ENCODE measurements at regions not wholly inside any gene's neighbourhood (a gene's known extent, or its start where the extent isn't known, plus 50 kb on each side); places are given as distances from the start of the nearest gene placed in this dataset.
"Not testable (repeated sequence)": the region's sequence is repeated elsewhere in the genome, so short reads cannot be mapped to it uniquely, and the experiment has no call there.

GRCh38 chr2:149797030-149797429 lies 209.5 kb upstream of the MMADHC start:
- ChIA-PET POLR2A (no interaction called here), CTCF (no interaction called here)

GRCh38 chr2:149789549-149789948 lies 202.0 kb upstream of the MMADHC start:
- ChIA-PET CTCF (no interaction called here), POLR2A (no interaction called here)

GRCh38 chr2:149787206-149787605 lies 199.6 kb upstream of the MMADHC start:
- ChIA-PET CTCF (no interaction called here), POLR2A (no interaction called here)

GRCh38 chr2:149783284-149783683 lies 195.7 kb upstream of the MMADHC start:
- CTCF ChIA-PET: no interaction called here
- POLR2A ChIA-PET: no interaction called here

GRCh38 chr2:149782572-149782971 lies 195.0 kb upstream of the MMADHC start:
- POLR2A ChIA-PET: no interaction called here
- CTCF ChIA-PET: no interaction called here

GRCh38 chr2:149781263-149781808 lies 193.8 kb upstream of the MMADHC start:
- POLR2A ChIA-PET: no interaction called here
- CTCF ChIA-PET: no interaction called here

GRCh38 chr2:149773006-149773405 lies 185.4 kb upstream of the MMADHC start:
- ChIA-PET CTCF (no interaction called here), POLR2A (no interaction called here)

GRCh38 chr2:149768320-149768799 lies 180.8 kb upstream of the MMADHC start:
- ChIA-PET CTCF (no interaction called here), POLR2A (no interaction called here)

GRCh38 chr2:149767516-149767974 lies 180.0 kb upstream of the MMADHC start:
- ChIA-PET CTCF (no interaction called here), POLR2A (no interaction called here)

GRCh38 chr2:149766339-149766738 lies 178.8 kb upstream of the MMADHC start:
- CTCF ChIA-PET: no interaction called here
- POLR2A ChIA-PET: no interaction called here

- ChIA-PET POLR2A (no interaction called here), CTCF (no interaction called here)
These were observed 178.1 kb upstream of the MMADHC start for GRCh38 chr2:149765636-149766035.

GRCh38 chr2:149765003-149765402 lies 177.4 kb upstream of the MMADHC start:
- CTCF ChIA-PET: no interaction called here
- POLR2A ChIA-PET: no interaction called here

GRCh38 chr2:149763358-149763757 lies 175.8 kb upstream of the MMADHC start:
- CTCF ChIA-PET: no interaction called here
- POLR2A ChIA-PET: no interaction called here

- ChIA-PET CTCF (no interaction called here), POLR2A (no interaction called here)
These were observed 174.0 kb upstream of the MMADHC start for GRCh38 chr2:149761611-149762010.

- POLR2A ChIA-PET: not testable (repeated sequence)
- CTCF ChIA-PET: interaction anchor here (0.7 kb wide), 2 partner anchors 67 to 450 kb away, joined by 3 read pairs; no protein-coding TSS in a partner anchor
These were observed 171.8 kb upstream of the MMADHC start for GRCh38 chr2:149759382-149759781.

- CTCF ChIA-PET: not testable (repeated sequence)
These were observed 167.1 kb upstream of the MMADHC start for GRCh38 chr2:149754722-149755121.

GRCh38 chr2:149747456-149747855 lies 159.9 kb upstream of the MMADHC start:
- ChIA-PET POLR2A (no interaction called here), CTCF (no interaction called here)

More at GRCh38 chr2:149754722-149755121, 167.1 kb upstream of the MMADHC start:
- POLR2A ChIA-PET: interaction anchor here (0.6 kb wide), 1 partner anchor 69 kb away, joined by 4 read pairs; no protein-coding TSS in a partner anchor

- POLR2A ChIA-PET: no interaction called here
- CTCF ChIA-PET: no interaction called here
These were observed 158.0 kb upstream of the MMADHC start for GRCh38 chr2:149745396-149746230.

- ChIA-PET CTCF (no interaction called here), POLR2A (no interaction called here)
These were observed 157.3 kb upstream of the MMADHC start for GRCh38 chr2:149744865-149745264.

- POLR2A ChIA-PET: no interaction called here
- CTCF ChIA-PET: no interaction called here
These were observed 156.4 kb upstream of the MMADHC start for GRCh38 chr2:149743842-149744448.

GRCh38 chr2:149741646-149742045 lies 154.1 kb upstream of the MMADHC start:
- CTCF ChIA-PET: no interaction called here
- POLR2A ChIA-PET: no interaction called here
